Activated naive CD4-positive, alpha-beta T cell treated with anti-CD3 and anti-CD28 coated beads for 36 hours (primary cell): ENCODE measurements at regions not wholly inside any gene's neighbourhood (a gene's known extent, or its start where the extent isn't known, plus 50 kb on each side); places are given as distances from the start of the nearest gene placed in this dataset.

Experiments used
- CTCF ChIA-PET: fragments of 350-600 bp; sonication (Branson Sonifier 250); formaldehyde crosslinking; loops from one replicate; lab custom pipeline; 2021; ENCODE audit warnings: antibody characterized with exemption; lab: Charles Lee
- DNase-seq: peaks from one replicate; pipeline ENCODE4 v3.0.0-alpha.2; 2020
- H3K27ac Mint-ChIP-seq: one replicate; pipeline ENCODE4 v1.8.0; 2021; ENCODE audit warnings: mild to moderate bottlenecking, mixed read lengths
- H3K27me3 Mint-ChIP-seq: one replicate; pipeline ENCODE4 v1.8.0; 2021; ENCODE audit warnings: low read depth, mixed read lengths
- H3K36me3 Mint-ChIP-seq: one replicate; pipeline ENCODE4 v1.8.0; 2021; ENCODE audit warnings: low read depth, mixed read lengths
- H3K4me1 Mint-ChIP-seq: one replicate; pipeline ENCODE4 v1.8.0; 2021; ENCODE audit warnings: low read depth, mixed read lengths
- H3K4me3 Mint-ChIP-seq: one replicate; pipeline ENCODE4 v1.8.0; 2021; ENCODE audit warnings: mild to moderate bottlenecking, moderate library complexity, mixed read lengths
- H3K9me3 Mint-ChIP-seq: one replicate; pipeline ENCODE4 v1.8.0; 2021; ENCODE audit warnings: mixed read lengths
- intact Hi-C: fragments of 100-400 bp; cut with micrococcal nuclease; formaldehyde crosslinking; loops from one replicate; pipeline ENCODE4 v1.15.1; 2023

DNA sequence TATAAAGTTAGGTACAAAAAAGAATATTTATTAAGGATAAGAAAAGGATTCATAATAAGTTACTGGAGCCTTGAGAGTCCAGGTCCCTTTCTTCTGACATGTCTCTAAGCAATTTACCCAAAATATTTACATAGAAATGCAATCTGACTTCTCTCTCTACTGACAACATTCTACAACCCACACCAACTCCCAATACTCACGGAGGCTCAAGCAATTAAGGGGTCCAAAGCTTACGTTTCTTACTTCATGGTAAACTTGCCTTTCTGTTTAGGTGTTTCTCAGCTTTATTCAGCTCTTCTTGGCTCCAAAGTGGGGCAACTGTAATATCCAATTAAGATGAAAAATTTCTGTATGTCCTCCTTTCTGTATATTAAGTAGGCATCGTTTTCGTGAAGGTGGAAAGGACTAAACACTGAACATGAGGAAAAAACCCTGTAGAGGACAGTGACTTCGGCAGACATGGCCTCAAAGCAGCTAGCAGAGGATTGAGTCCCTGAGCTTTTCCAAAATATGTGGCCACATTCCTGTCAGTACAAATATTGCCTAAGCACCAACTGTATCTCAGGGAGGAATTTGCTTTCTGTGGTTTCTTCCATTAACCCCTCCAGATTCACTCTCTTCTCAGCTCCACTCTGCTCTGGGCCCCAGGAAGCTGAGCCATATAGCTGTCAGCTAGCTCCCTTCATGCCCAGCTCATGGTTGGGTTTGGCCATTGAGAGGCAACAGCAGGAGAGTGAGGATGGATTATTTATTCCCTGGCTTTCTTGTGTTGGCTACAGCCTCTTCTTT is 67.9 kb upstream of the GLS start:
- Mint-ChIP-seq H3K27ac (no peak overlapping the region), H3K4me1 (peaks cover 25% of the 10 kb centered on the region), H3K27me3 (no peaks in the 10 kb centered on the region), H3K4me3 (no peak overlapping the region), H3K36me3 (no peaks in the 10 kb centered on the region), H3K9me3 (peaks cover 2% of the 10 kb centered on the region)
- no peak for DNase-seq
- CTCF ChIA-PET: no interaction called here
- intact Hi-C loops: no loop called here

DNA sequence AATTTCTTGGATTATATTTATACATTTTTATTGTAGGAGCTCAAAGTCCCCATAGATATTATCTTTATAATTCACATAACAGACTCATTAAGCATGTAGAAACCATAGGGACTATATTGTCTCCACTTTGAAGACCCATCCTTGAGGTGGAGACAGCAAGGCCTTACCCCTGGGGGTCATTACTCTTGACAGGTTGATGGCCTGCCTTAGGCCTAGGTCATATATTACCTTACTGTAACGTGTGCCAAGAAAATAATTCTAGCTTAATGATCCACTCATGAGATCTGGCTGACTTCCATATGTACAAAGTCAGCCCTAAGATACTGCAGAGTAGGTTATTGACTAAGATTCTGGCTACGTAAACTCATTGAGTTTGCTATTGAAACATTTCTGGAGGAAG is 65.4 kb upstream of the GLS start:
- Mint-ChIP-seq H3K4me3 (no peak overlapping the region), H3K27ac (no peak overlapping the region), H3K4me1 (peaks cover 3% of the 10 kb centered on the region), H3K27me3 (no peaks in the 10 kb centered on the region), H3K36me3 (no peaks in the 10 kb centered on the region), H3K9me3 (peaks cover 2% of the 10 kb centered on the region)
- intact Hi-C loops: no loop called here
- DNase-seq: no peak
- CTCF ChIA-PET: no interaction called here

DNA sequence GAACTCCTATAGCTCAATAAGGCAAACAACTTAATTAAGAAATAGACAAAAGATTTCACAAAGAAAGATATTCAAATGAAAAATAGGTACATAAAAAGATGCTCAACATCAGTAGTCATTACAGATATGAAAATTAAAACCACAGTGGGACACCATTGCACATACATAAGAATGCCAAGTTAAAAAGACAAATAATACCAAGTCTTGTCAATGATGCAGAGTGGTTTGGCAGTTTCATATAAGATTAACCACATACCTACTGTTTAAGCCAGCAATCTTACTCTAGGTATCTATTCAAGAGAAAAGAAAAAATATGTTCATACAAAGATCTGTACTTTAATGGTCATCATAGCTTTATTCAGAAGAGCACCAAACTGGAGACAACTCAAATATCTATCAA is 63.5 kb upstream of the GLS start:
- peaks cover 2% of the 10 kb centered on the region for H3K9me3 Mint-ChIP-seq
- no peaks in the 10 kb centered on the region for H3K27me3 Mint-ChIP-seq
- no peak for DNase-seq
- intact Hi-C loops: no loop called here
- H3K27ac Mint-ChIP-seq: no peak overlapping the region
- CTCF ChIA-PET: no interaction called here
- no peaks in the 10 kb centered on the region for H3K4me1 Mint-ChIP-seq
- no peak overlapping the region for H3K4me3 Mint-ChIP-seq
- H3K36me3 Mint-ChIP-seq: no peaks in the 10 kb centered on the region

DNA sequence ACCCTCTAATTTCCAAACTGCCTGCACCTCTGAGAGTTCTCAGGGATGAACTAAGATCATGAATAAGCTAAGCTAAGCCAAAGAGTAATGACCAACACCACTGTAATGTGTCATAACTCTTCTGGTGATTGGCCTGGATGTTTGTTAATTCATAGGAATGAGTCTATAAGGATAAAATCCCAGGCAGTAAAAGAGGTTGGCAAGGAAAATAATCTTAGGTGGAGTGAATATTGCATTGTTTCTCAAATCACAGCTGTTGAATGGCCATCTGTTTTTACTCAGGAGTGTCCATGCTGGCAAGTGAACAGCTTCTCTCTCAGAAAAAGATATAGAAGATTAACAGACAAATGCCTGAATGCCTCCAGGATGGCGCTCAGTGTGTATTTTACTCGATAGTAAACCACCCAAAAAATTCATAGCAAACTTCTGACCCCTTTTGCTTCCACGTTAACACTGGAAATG is 60.8 kb upstream of the GLS start:
- CTCF ChIA-PET: interaction anchor here (0.6 to 1.4 kb wide), 4 partner anchors 10 to 57 kb away, joined by 3 to 6 read pairs (median 4); no protein-coding TSS in a partner anchor
- H3K9me3 Mint-ChIP-seq: peaks cover 2% of the 10 kb centered on the region

DNA sequence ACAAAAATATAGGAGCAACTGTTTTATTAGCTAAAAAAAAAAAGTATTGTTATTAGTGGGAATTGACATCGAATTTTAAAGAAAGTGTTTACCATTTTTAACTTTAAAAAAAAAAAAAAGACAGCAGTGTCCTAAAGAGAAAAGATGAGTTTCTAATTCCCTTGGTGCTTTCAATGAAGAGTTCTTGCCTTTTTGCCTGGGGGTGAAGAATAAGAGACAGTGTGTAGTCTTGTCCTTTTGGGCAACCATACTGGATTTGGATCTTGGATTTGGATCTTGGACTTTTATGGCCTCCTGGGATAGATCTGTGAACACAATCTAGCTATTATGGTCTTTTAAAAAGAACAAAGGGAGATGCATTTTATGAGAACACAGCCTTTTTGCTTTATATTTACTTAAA is 60.2 kb upstream of the GLS start:
- CTCF ChIA-PET: interaction anchor here (0.6 to 1.4 kb wide), 4 partner anchors 11 to 57 kb away, joined by 3 to 6 read pairs (median 4); no protein-coding TSS in a partner anchor
- intact Hi-C loops: no loop called here
- Mint-ChIP-seq H3K4me1 (no peaks in the 10 kb centered on the region), H3K4me3 (no peak overlapping the region), H3K27me3 (no peaks in the 10 kb centered on the region), H3K36me3 (no peaks in the 10 kb centered on the region), H3K9me3 (peaks cover 2% of the 10 kb centered on the region), H3K27ac (no peak overlapping the region)
- DNase-seq: no peak

More for the DNA sequence above, 60.8 kb upstream of the GLS start:
- no peaks in the 10 kb centered on the region for H3K27me3 Mint-ChIP-seq
- no peaks in the 10 kb centered on the region for H3K36me3 Mint-ChIP-seq
- H3K27ac Mint-ChIP-seq: no peak overlapping the region
- no peaks in the 10 kb centered on the region for H3K4me1 Mint-ChIP-seq
- intact Hi-C loops: no loop called here
- no peak overlapping the region for H3K4me3 Mint-ChIP-seq
- DNase-seq: no peak

DNA sequence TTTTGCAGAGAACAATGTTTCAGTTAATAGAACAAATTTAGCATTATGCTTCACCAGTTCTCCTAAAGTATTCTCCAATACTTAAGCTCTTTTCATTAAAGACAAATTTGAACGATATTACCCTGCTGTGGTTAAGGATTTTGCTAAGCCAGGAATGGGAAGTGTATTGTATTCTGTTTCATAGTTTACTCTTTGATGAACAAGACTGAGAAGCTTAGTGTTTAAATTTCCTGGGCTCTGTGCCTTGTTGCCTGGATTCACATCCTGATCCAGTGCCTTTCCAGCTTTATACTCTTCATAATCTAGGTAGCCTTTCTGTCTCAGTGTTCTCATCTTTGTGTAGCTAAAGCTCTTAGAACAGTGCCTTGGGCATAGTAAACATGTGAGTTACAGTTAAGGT is 58.6 kb upstream of the GLS start:
- Mint-ChIP-seq H3K36me3 (no peaks in the 10 kb centered on the region), H3K9me3 (no peaks in the 10 kb centered on the region), H3K27me3 (no peaks in the 10 kb centered on the region), H3K27ac (no peak overlapping the region), H3K4me3 (no peak overlapping the region), H3K4me1 (no peaks in the 10 kb centered on the region)
- DNase-seq: no peak
- intact Hi-C loops: loop anchor here (2.0 kb wide), 1 partner anchor 17 kb away; no protein-coding TSS in a partner anchor
- CTCF ChIA-PET: interaction anchor here (1.0 to 1.2 kb wide), 2 partner anchors 14 to 39 kb away, joined by 3 read pairs; no protein-coding TSS in a partner anchor

DNA sequence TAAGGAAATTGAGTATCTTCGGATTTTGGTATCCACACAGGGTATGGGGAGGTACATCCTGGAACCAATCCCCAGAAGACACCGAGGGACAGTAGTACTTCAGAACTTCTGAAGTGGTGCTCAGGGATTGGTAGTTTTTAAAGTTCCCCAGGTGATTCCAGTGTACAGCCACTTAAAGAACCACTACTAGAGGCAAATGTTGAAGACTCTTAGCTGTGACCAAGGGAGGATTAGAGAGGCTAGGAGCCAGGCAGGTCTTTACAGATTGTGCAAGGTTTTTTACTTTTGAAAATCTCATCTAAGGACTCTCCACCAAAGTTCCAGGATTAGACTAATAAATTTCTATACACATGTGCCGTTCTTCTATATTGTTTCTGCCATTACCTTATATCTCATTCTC is 52.9 kb upstream of the GLS start:
- no peak overlapping the region for H3K27ac Mint-ChIP-seq
- H3K27me3 Mint-ChIP-seq: no peaks in the 10 kb centered on the region
- no peak for DNase-seq
- CTCF ChIA-PET: interaction anchor here (2.5 kb wide), 1 partner anchor 23 kb away, joined by 6 read pairs; no protein-coding TSS in a partner anchor
- H3K4me3 Mint-ChIP-seq: no peak overlapping the region
- intact Hi-C loops: no loop called here
- H3K36me3 Mint-ChIP-seq: no peaks in the 10 kb centered on the region
- no peaks in the 10 kb centered on the region for H3K9me3 Mint-ChIP-seq
- no peaks in the 10 kb centered on the region for H3K4me1 Mint-ChIP-seq

DNA sequence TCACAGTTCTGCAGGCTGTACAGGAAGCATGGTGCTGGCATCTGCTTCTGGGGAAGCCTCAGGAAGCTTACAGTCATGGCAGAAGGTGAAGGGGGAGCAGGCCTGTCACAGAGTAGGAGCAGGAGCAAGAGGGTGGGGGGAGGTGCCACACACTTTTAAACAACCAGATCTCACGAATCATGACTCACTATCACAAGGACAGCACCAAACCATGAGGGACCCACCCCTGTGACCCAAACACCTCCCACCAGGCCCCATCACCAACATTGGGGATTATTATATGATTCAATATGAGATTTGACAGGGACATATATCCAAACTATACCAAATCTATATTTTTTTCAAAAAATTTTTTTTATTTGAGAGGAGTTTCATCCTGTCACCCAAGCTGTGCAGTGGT is 51.0 kb upstream of the GLS start:
- no peak overlapping the region for H3K27ac Mint-ChIP-seq
- peaks cover 1% of the 10 kb centered on the region for H3K36me3 Mint-ChIP-seq
- DNase-seq: no peak
- H3K27me3 Mint-ChIP-seq: no peaks in the 10 kb centered on the region
- CTCF ChIA-PET: interaction anchor here (0.7 kb wide), 1 partner anchor 139 kb away, joined by 3 read pairs; no protein-coding TSS in a partner anchor
- H3K4me1 Mint-ChIP-seq: no peaks in the 10 kb centered on the region
- no peaks in the 10 kb centered on the region for H3K9me3 Mint-ChIP-seq
- intact Hi-C loops: no loop called here
- H3K4me3 Mint-ChIP-seq: no peak overlapping the region
